ENCODE measurements at regions not wholly inside any gene's neighbourhood (a gene's known extent, or its start where the extent isn't known, plus 50 kb on each side); places are given as distances from the start of the nearest gene placed in this dataset.

- WGBS, 2 donors = 54 to 61% methylated on average over 5 of the region's 5 CpGs
- TF ChIP-seq CTCF (IDR thresholded peaks at IDR 0.05) (no peak), POLR2A (IDR thresholded peaks at IDR 0.05) (no peak), EP300 (IDR thresholded peaks at IDR 0.05) (no peak), POLR2AphosphoS5 (IDR thresholded peaks at IDR 0.05) (no peak)
- Histone ChIP-seq H3K9me3 (peaks cover 0 to 14% (median 7%) of the 10 kb centered on the region in 4 donors), H3K27ac (no peak overlapping the region), H3K27me3 (no peaks in the 10 kb centered on the region), H3K36me3 (no peaks in the 10 kb centered on the region), H3K4me3 (no peak overlapping the region), H3K4me1 (no peaks in the 10 kb centered on the region)
- ATAC-seq (ENCODE audit: low FRiP score in 2 of 2) (no peak), DNase-seq (no peak)
Measured at GRCh38 chr10:21202776-21203462, 305.8 kb upstream of the NEBL start.

- DNase-seq (no peak), ATAC-seq (ENCODE audit: low FRiP score in 2 of 2) (no peak)
- Histone ChIP-seq H3K4me1 (peaks cover 0 to 10% (median 8%) of the 10 kb centered on the region in 4 donors), H3K27ac (no peak overlapping the region), H3K9me3 (peaks cover 0 to 16% (median 12%) of the 10 kb centered on the region in 4 donors), H3K27me3 (no peaks in the 10 kb centered on the region), H3K36me3 (no peaks in the 10 kb centered on the region), H3K4me3 (no peak overlapping the region)
- no peak for TF ChIP-seq POLR2AphosphoS5 (IDR thresholded peaks at IDR 0.05)
- no peak for TF ChIP-seq EP300 (IDR thresholded peaks at IDR 0.05)
- TF ChIP-seq POLR2A (IDR thresholded peaks at IDR 0.05) = no peak
- TF ChIP-seq CTCF (IDR thresholded peaks at IDR 0.05) = no peak
Measured at GRCh38 chr10:21199501-21199900, 302.4 kb upstream of the NEBL start.

DNA sequence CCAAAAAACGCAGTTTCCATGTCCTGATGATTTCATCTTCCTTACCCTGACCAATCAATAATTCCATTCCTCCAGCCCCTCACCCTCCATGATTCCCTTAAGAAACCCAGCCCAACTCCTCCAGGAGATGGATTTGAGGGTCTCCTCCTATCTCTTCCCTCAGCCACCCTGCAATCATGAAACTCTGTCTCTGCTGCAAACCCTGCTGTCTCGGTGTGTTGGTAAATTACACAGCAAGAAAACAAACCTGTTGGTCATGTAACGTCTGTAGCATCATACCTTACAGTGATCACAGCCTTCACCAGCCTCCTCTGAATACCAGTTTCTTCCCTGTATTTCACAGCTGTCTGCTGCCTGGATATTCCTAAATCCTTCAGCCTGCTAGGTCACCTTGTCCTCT, 300.7 kb upstream of the NEBL start:
- Histone ChIP-seq H3K9me3 (peaks cover 0 to 16% (median 12%) of the 10 kb centered on the region in 4 donors), H3K27ac (no peak overlapping the region)

DNA sequence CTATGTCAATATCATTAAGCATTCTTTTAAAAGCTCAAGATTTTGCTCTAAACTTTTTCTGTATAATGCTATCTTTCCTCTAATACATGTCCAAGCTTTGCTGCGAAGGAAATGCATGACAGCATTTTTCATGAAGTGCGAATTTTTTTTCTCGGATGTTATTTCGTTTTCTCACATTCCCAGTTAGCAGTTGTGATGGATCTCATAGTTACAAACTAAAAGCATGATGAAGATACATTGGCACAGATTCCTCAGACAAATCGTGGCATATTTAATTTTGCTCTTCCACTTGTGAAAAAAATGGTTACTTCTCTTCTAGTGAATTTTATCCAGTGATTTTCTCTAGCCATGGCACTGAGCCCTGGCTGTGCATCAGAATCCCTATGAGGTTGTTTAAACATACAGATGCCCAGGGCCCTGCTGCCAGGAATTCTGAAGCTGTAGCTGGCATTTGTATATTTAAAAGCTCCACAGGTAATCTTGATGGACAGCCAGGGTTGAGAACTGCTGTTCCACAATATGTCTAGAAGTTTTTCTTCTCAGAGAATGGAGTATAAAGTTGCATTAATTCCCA, 299.8 kb upstream of the NEBL start:
- Histone ChIP-seq H3K4me1 (peaks cover 0 to 16% (median 8%) of the 10 kb centered on the region in 4 donors), H3K27ac (no peak overlapping the region), H3K27me3 (no peaks in the 10 kb centered on the region), H3K9me3 (peaks cover 0 to 16% (median 12%) of the 10 kb centered on the region in 4 donors), H3K36me3 (no peaks in the 10 kb centered on the region), H3K4me3 (no peak overlapping the region)
- WGBS, 2 donors = 58 to 59% methylated on average over 5 of the region's 5 CpGs
- ATAC-seq (ENCODE audit: low FRiP score in 2 of 2) (no peak), DNase-seq (no peak)
- no peak for TF ChIP-seq POLR2AphosphoS5 (IDR thresholded peaks at IDR 0.05)
- TF ChIP-seq CTCF (IDR thresholded peaks at IDR 0.05) = no peak
- no peak for TF ChIP-seq POLR2A (IDR thresholded peaks at IDR 0.05)
- no peak for TF ChIP-seq EP300 (IDR thresholded peaks at IDR 0.05)

More for the DNA sequence above, 300.7 kb upstream of the NEBL start:
- no peaks in the 10 kb centered on the region for H3K27me3 ChIP-seq
- ATAC-seq (ENCODE audit: low FRiP score in 2 of 2) (no peak), DNase-seq (no peak)
- H3K4me3 ChIP-seq = no peak overlapping the region
- H3K4me1 ChIP-seq = peaks cover 0 to 16% (median 8%) of the 10 kb centered on the region in 4 donors
- TF ChIP-seq POLR2A (IDR thresholded peaks at IDR 0.05) (no peak), POLR2AphosphoS5 (IDR thresholded peaks at IDR 0.05) (no peak), EP300 (IDR thresholded peaks at IDR 0.05) (no peak), CTCF (IDR thresholded peaks at IDR 0.05) (no peak)
- H3K36me3 ChIP-seq = no peaks in the 10 kb centered on the region
- WGBS, 2 donors = 86 to 87% methylated on average over 3 of the region's 3 CpGs
